Middle frontal gyrus (tissue), 1 donor: ENCODE measurements at regions not wholly inside any gene's neighbourhood (a gene's known extent, or its start where the extent isn't known, plus 50 kb on each side); places are given as distances from the start of the nearest gene placed in this dataset.

ENCODE experiments used
- DNase-seq: peaks from one replicate; pipeline ENCODE4 v3.0.0-alpha.2; 2015; ENCODE audit warnings: low spot score; ENCODE audit errors: extremely low spot score

DNA sequence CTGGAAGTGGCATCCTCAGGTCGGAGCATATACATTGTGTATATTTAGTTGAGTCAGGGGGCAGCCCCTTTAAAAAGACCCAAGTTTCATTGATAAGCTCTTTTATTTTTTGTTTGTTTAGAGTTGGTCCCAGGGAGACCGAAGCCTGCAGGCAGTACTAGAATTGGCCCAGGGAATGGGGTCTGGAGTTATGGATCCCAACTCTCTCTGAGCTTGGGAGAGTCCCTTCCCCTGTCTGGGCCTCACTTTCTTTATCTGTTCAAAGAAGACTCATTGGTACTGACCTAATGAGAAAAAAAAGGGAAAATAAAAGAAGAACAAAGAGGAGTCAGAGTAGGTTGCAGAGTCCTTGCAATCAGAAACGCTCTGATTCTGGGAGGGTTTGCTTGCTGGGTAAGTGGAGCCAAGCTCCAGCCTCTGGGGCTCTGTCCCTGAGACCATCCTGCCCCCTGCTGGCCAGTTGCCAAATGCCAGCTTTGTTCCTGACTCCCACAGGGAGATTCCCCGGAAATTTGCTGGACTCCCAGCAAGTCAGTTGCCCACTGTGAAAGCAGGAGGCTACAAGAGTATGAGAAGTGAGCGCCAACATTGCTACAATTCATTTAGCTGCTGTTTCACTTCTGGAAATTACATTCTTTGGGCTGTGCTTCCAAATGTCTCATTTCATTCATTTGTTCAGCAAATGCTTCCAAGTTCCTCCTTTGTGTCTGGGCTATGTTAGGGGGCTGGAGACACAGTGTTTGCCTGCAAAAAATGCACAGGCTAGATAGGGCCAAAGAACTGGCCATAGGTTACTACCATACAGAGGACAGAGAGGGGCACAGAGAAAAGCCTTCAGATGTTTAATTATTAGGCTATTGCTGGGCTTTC, 156.2 kb downstream of the MELK start:
- no peak for DNase-seq

DNA sequence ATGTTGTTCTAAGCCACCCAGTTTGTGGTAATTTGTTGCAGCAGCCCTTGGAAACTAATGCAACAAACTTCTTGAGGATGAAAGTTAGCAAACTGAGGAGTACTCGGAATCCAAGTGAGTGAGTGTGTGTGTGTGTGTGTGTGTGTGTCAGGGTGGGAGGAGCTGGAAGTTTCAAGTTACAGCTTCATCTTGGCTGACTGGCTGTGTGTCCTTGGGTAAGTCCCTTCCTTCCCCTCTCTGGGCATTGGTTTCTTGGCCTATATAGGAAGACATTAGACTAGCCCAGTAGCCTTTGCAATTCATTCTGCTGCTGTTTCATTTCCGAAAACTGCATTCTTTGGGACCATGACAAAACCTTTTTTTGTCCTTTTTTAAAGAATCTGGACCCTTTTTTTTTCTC, 157.2 kb downstream of the MELK start:
- DNase-seq, result no peak

DNA sequence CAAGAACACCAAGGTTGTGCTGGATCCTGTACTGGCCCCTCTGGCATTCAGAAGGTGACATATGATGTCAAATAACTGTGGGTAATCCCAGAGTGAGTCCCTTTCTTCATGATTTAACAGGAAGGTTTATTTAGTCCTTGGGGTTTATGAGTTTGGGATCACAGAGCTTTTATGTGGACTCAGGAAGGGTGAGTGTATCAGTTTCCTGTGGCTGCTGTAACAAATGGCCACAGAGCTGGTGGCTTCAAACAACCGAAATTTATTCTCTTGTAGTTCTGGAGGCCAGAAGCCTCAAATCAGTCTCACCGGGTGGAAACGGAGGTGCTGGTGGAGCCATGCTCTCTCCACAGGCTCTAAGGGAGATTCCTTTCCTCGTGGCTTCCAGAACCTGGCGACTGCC, 157.7 kb downstream of the MELK start:
- no peak for DNase-seq

DNA sequence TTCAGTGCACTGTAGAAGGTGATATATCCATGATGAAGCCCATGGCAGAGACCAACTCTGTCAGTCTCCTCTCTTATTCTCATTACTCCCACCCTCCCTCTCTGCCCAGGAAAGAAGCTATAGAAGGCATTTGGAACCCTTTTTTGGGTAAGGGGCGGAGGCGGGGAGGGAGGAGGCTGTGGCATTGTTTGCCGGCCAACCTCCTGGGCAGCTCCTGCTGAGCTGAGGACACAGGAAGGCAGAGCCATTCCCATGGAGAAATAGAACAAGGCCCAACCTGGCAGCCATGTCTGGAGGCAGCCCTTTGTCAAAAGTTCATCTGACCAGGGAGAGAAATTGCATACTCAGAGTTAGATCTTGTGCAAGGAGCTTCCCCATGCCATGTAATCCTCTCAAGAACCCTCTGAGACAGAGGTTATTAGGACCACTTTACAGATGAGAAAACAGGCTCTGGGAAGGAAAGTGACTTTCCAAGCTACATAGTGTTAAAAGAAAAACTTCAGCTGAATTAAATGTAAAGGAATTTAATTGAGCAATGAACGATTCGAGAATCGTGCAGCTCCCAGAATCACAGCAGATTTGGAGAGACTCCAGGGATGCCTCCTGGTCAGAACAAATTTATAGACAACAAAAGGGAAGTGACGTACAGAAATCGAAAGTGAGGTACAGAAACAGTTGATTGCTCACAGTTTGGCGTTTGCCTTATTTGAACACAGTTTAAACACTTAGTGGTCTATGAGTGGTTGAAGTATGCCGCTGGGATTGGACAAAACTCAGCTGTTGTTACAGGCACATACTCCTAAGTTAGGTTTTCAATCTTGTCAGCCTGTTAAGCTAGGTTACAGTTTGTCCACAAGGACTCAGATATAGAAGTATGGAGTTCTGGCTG, 158.6 kb downstream of the MELK start:
- no peak for DNase-seq

DNA sequence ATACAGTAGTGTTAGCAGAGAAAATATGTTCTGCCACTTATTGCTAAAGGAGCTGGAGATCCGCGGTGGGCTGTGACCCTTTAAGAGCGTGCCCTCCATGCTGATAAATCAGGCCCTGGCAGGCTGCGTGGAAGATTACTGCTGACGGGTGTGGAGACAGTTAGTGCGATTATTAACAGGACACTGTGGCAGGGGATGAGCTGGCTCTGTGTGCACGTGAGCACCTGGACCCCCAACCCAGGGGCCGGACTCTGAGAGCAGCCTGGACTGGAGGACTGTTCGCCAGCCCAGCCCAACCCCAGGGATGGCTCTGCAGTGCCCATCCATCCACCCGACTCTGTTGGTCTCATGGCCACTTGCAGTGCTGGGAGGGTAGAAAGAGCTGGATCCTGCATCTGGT, 162.0 kb downstream of the MELK start:
- DNase-seq, result no peak

DNA sequence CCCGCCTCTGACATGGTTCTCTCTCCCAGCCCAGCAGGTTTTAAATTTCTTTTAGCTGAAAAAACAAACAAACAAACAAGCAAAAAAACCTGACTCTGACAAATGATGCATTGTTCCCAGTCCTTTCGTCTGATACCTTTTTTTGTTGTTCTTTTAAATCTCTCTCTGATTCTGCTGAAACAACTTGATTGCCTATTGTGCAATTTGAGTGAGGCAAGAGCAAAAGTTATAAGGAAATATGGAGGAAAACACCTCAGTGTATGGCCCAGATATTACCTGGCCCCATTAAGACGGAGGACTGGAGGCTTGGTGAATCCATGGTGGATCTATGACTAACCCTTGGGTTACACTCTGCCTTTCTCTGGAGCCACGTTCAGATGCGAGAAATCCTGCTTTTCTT, 164.0 kb downstream of the MELK start:
- no peak for DNase-seq

DNA sequence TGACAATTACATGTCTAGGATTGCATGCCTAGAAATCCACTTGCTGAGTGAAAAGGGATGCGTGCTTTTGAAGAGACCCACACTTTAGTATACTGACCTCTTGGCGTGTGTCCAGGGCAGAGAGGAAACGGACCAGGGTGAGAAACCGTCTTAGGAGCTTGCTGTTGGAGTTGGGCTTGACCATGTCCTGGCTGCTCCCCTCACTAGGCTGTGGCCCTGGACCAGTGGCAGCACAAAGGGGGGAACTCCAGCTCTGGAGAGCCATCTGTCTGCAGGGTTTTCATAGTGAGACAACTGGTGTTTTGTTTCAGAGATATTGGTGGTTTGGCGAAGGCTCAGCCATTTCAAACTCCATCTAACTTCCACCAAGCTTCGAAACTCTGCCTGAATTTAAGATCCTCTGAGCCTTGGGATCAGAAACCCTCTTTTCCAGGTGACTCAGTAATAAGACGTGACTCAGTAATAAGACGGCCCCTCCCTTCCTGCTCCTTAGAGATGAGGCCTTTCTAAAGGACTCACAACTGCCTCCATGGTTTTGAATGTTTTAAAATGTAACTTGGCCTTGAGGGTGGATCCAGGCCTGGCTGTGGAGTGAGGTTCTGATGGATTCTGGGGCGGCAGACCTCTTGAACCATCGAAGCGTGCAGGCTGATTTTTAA, 165.8 kb downstream of the MELK start:
- no peak for DNase-seq

DNA sequence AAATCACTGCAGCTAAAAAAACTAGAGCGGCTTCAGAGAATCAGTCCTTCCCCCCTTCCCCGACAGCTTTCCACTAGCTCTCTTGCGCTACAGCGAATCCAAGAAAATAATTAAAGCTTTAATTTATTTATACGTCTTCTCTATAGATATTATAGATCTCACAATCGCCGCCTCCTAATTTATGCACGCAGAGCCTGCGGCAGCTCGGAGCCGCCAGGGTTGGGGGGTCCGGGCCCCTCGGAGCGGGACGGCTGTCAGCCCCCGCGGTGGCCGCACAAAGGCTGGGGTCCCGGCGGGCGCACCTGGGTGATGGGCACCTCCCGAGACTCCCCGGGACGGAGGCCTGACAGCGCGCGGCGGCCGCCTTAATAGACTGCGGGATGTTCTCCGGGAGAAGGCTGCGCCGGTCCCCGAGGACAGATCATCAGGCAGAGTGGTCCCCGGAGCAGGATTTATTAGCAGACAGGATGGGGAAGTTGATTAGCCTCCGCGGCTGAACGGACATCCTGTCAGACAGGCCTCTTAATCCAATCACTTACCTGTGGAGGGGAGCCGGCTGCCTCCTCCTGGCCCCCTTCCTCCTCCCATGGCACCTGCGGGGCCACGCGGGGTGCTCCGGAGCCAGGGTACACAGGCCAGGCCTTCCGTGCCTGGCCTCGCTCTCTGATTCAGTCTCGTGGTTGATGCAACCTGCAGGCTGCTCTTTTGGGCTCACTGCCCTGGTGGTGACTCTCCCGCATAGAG, 166.8 kb downstream of the MELK start:
- DNase-seq, result no peak

DNA sequence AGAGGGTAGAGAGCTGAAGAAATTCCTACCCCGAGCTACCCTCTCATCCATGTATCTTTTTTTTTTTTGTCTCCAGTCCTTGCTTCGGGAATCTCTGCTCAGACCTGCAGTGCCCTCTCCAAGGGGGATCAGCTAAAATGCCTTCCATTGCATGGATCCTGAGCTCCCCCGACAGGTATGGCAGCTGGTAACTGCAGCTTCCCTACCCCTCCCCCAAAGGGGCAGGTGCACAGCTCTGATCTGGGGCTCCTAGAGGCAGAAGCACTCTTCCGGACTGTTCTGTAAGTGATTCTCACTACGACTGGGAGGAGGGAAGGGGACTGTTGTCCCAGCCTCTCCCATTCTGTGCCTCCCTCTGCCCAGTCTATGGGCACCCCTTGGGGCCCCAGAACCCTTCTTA, 169.6 kb downstream of the MELK start:
- DNase-seq, result no peak

DNA sequence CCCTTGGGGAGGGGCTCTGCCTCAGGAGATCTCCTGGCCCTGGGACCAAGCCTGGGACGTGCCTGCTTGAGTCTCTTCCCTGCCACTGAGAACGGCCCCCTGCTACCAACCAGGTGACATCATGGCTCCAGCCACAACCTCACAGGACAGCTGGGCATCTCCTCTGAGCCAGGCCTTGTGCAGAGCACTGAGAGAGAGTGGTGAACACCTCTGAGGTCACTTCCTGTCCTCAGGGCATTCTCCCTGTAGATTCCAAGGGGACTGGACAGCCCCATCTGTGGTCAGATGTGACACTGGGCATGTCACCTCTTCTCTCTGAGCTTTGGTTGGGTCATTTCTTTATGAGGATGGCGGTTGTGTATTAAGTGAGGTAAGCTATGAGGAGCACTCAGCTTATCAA, 172.0 kb downstream of the MELK start:
- no peak for DNase-seq

DNA sequence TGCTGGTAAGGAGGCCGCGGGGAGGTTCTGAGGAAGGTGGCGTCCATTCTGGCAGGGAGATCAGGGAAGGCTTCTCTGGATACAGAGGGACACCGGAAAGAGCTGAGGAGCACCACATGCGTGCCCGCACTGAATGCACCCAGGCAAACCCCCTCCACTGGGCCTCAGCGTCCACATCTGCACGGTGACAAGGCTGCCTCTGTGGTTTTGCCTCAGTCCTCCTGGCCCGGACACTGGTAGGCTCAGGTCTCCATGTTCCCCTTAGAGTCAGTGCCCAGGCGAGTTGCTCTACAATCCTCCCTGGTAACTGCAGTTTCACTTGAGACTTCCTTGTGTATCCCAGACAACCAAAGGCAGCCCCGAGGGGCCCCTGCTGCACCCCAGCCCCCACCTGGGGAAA, 173.3 kb downstream of the MELK start:
- DNase-seq, result no peak

DNA sequence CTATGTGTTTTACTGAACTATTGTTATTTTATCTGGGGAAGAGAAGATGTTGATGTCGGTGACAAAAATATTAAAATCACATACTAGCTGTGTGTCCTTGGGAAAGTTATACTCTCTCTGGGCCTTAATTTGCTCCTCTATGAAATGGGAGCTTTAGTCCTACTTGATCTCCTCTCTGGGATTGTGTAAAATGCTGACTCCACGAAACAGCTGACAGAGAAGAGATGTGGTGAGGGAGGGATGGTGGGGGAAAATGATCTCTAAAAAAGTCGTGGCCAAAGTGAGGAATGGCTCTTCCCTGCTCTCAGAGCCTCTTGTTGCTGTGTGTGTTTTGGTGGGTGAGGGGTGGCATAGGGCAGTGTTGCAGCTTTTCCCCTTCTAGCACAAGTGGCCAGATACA, 173.7 kb downstream of the MELK start:
- DNase-seq, result no peak

DNA sequence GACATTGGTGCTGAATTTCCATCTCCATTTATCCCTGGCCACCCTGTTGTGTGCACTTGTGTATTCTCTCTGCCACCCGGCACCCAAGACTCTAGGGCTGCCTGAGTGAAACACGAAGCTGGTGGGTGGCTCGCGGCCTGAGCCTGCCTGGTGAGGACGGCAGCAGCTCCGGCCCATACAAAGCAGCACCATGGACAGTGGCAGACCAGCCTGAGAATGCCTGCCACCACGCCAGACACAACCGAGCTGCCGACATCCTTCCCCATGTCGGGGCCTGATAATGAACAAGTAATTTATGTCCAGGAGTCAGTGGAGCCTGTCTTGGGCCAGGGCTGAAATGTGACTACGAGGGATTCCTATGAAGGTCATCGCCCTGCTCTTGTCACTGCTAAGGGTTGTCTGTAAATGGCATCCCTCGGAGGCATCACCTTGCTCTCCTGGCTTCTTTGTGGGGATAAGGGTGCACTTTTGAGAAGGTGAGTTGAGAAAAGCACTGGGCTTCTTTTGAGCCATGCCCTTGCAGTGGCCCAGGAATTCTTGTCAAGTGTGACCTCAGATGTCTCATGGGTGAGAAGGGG, 175.7 kb downstream of the MELK start:
- no peak for DNase-seq

DNA sequence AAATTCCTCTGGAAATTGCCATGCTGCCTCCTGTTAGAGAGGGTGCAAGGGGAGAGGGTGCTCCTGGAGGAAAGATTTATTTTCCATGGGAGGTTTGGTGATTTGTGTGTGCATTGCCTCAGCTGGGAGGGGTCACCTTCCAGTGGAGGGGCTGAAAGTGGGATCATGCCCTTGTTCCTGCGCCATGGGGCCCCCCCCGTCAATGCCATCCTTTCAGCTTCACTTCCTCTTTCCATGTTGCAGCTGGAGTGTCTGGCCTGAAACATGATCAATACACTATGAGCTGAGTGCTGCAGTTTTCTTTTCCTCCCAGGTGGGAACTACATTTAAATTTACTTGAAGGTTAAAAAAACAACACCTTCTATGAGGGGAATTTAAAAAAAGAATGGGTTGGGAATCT, 176.8 kb downstream of the MELK start:
- DNase-seq, result no peak

DNA sequence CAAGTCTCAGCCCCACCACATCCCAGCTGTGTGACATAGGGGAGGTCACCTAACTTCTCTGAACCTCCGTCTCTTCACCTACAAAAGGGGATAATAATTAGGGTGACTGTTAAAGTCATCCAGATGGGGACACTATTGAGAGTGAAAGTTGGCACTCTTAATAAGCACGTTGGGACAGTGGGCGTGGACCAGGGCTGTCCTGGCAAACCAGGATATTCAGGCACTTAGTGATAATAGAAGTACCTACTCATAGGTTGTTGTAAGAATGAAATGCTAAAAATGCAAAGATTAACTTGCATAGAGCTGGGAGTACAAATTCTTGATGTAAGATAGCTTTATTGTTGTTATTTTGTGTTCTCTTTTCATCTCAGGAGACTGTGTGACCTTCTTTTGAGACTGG, 177.9 kb downstream of the MELK start:
- no peak for DNase-seq

DNA sequence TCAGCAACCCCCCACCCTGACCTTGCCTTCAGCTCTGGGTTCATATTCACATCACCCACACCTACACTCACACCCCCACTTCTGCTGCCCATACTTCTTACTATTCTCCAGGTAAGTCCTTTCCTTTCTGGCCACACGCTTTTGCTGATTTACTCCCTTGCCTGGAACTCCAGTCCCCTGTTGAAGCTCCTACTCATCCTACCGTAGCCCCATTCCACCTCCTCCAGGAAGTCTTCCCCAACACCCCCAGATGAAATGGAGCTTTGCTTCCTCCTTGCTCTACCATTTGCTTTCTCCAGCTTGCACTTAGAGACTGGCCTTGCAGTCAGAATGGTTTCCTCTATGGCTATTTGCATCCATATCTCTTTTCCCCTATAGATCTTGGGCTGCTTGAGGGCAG, 182.3 kb downstream of the MELK start:
- DNase-seq, result no peak

DNA sequence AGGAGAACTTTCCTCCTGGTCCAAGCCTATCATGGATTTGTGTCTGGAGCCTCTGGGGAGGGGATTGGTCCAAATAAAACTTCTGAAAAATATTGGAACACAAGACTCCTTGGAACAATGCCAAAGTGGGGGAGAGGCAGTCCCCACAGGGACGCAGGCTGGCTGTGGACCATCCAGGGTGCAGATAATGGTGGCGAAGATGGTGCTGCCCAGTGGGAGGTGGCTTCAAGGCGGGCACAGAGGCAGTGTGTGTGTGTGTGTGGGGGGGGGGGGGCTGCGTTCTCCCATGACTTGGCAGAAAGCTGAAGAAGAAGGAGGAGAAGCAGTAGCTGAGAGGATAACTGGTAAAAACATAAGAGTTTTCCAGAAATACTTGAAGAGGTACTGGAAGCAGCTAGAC, 186.4 kb downstream of the MELK start:
- no peak for DNase-seq

DNA sequence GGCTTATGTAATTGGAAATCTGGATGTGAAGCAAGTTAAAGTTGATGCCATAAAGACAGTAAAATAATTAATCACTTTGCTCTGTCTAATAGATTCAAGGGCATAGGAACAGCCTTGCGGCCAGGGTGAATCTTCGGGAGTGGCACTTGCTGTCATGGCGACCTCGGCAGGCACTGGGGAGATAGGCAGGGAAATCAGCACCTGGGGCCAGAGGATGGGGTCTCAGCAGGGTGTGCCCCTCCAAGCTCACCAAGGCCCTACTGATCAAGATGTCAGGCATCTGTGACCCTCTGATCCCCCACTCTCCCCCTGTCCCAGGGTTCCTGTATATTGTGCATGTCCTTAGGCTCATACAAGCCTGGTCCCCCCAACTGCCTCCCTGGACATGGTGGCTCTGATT, 187.3 kb downstream of the MELK start:
- no peak for DNase-seq

DNA sequence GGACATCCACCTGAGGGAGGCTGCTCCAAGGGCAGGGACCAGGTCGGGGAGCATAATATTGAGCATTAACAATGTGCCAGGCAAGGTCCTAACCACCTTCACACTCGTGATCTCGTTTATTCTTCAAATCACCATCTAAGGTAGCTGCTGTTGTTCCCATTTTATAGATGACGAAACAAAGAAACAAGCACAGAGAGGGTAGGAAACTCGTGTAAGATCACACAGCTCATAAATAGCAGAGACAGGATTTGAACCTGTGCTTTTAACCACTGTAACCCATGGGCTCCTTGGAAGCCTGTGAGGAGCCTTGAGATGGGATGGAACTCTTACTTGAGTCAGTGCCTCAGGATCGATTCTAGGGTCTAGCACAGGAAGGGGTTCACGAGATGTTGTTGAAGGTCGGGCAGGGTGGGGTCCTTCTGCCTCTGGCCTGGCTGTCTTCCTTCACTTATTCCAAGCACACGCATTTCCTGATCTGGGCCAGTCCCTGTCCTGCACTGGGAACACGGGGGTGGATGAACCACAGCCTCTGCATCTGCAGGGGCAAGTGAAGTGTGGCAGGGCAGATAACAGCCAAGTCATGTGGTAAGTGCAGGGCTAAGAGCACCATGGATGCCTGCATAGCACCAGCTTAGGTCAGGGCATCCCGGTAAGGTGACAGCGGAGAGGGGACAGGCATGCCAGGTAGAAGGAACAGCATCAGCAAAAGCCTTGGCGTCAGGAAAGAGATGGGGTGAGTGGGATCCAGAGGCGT, 188.1 kb downstream of the MELK start:
- DNase-seq, result no peak

DNA sequence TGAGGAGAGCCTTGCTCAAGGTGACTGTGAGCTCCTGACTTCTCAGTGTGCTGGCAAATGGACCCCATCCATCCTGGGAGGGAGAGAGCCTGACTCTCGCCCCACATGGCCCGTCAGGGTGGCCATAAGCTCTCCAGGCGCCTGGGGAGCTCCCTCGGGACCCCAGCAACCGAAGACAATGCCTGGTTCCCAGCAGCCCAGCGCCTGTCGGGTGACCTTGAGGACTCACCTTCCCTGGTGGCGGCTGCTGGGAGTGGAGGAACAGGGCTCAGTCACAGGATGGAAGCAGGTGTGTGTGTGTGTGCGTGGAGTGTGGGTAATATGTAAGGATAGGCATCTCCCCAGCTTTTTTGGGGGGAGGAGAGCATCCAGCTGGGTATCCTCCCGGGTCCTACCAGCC, 190.3 kb downstream of the MELK start:
- DNase-seq, result no peak
